Occipital lobe (tissue), 1 donor: ENCODE measurements at regions not wholly inside any gene's neighbourhood (a gene's known extent, or its start where the extent isn't known, plus 50 kb on each side); places are given as distances from the start of the nearest gene placed in this dataset.
"Not testable (repeated sequence)": the region's sequence is repeated elsewhere in the genome, so short reads cannot be mapped to it uniquely, and the experiment has no call there.

ENCODE experiments used
- DNase-seq: peaks from one replicate; lab custom pipeline; 2025; lab: John Stamatoyannopoulos, UW

DNA sequence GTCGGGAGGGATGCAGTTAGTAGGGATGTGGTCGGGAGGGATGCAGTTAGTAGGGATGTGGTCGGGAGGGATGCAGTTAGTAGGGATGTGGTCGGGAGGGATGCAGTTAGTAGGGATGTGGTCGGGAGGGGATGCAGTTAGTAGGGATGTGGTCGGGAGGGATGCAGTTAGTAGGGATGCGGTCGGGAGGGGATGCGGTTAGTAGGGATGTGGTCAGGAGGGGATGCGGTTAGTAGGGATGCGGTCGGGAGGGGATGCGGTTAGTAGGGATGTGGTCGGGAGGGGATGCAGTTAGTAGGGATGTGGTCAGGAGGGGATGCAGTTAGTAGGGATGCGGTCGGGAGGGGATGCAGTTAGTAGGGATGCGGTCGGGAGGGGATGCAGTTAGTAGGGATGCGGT, 96.2 kb downstream of the BDH1 start:
- DNase-seq, result not testable (repeated sequence)

DNA sequence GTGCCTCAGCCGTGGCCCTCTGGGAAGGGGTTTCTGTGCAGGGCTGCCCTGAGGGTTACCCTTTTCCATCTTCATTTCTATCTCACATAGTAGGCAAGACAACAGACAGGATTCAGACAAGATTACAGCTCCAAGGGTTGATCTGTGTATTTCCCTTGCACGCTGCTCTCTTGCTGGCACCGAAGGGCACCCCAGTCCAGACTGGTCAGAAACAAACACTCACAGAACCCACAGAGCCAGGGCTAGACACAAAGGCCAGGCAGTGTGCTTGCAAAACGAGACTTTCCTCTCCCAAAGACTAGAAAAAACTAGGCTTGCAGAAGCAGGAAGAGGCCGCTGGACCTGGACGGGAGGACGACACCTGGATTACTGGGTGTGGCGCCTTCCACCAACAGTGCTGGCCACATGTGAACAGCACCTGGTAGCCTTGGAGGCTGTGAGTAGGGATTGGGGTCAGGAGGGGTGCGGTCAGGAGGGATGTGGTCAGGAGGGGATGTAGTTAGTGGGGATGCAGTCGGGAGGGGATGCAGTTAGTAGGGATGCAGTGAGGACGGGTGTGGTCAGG, 96.8 kb downstream of the BDH1 start:
- no peak for DNase-seq

DNA sequence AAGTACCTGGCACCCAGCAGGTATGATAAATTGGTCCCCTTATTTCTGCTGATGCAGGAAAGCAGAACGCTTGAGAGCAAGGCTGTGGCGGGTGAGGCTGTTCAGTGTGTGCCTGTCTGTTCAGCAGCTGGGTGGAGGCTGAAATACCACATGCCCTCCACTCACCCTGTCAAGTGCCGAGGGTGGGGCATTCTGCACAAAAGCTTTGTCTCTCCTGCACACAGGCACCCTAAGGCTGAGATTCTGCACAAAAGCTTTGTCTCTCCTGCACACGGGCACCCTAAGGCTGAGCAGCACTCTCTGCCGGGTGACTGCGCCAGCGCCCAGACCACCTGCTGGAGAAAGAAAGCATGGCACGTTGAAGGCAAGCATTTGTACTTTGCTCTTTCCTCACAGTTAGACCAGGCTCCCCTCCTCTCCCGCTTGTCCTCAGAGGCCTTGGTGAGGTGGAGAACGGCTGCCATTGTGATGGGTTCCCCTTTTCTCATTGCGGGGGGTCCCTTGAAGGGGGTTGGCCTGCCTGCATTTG, 97.5 kb downstream of the BDH1 start:
- DNase-seq, result no peak

DNA sequence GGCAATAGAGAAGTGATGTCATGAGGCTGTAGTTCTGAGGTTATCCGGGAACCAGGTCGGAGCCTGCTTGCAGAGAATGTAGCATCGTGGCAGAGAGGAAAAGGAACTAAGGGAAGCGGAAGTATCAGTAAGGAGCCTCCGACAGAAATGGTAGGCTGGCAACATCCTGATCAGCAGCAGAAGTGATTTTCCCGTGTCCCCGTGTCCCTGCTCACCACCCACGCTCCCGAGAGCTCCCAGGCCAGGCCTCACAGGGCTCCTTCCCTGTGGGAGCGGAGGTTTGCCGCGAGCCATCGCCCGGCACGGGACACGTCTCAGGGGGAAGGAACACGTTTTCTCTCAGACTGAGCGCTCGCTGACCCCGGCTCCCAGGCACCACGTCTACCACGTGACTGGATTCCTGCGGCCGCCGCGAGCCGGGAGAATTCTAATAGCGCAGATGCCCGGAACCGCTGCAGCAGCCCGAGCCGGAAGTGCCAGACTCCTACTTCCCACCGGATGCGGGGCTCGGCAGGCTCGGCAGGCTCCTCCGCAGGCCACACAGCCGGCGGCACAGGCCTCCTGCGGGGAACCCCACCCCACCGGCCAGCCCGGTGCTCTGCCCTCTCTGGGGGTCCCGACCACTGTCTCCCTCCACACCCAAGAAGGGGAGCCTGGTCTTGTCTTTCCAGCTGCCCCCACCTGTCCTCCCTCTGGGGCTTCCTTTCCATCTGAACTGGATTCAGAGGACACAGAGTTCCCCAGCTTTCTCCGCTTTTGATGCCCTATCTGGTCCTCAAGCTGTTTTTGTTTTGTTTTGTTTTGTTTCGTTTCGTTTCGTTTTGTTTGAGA, 99.3 kb downstream of the BDH1 start:
- DNase-seq, result no peak

- DNase-seq, result not testable (repeated sequence)
Observed at GRCh38 chr3:197454841-197455240, 100.9 kb downstream of the BDH1 start.

- no peak for DNase-seq
Observed at GRCh38 chr3:197454014-197454413, 101.8 kb downstream of the BDH1 start.

DNA sequence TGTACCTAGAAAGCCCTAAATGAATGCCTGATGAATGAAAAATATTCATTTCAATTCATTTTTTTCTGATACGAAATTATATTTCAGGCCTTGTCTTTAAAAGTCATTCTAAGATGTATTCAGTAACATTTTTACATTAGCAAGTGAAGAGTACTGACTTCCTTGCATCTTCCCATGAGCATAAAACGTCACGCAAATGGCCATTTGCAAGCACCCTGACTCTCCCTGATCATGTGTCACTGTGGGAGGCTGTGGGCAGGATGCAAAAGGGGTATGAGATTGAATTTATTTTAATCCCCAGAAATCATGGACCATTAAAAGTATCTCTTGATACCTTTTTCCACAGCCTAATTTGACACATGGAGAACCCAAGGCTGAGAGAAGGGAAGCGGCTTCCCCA, 105.0 kb downstream of the BDH1 start:
- no peak for DNase-seq

GRCh38 chr3:197450308-197450707, 105.5 kb downstream of the BDH1 start:
- DNase-seq, result no peak

DNA sequence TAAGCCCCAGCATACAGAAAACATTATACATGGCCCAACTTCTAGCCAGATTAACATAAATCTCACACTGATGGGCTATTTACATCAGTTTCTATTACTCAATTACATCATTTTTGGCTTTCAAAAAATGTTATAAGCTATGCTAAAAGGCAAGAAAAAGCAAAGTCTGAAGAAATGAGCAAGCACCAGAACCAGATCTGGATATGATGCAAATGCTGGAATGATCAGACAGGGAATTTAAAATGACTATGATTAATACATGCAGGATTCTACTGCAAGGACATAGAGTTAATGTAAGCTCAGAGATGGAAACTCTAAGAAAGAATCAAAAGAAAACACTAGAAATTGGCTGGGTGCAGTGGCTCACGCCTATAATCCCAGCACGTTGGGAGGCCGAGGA, 106.6 kb downstream of the BDH1 start:
- DNase-seq, result not testable (repeated sequence)

- DNase-seq, result not testable (repeated sequence)
Observed at GRCh38 chr3:197447781-197448180, 108.0 kb downstream of the BDH1 start.

DNA sequence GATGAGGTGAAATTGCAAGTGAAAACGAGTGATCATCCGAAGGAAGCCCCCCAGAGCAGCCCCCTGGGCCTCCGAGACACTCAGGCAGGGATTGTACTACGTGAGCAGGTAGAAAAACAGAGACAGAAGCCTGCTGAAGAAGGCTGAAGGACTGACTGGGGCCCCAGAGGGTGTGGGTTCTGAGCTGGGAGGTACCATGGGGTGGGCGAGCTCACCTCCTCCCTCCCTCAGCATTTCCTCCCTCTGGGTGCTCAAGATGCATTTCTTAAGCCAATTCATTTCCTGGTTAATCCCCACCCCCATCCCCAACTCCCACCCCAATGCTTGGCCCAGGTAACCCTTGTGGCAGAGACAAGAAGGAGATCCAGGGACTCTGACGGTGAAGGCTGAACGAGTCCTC, 108.7 kb downstream of the BDH1 start:
- no peak for DNase-seq

DNA sequence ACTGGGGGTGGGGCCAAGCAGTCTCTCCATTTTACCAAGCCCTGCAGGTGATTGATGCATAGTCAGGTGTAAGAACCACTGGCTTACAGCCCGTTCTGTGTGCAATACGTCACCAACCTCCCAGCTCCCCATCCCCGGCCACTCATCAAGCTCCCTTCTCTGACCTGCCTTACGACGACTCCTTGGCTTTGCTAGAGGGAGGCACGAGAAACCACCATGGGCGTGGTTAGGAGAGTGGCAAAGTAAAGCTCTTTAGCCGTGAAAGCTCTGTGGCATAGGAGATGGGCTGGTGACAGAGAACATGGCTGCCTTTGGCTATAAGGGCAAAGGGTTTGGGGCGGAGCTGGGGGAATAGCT, 109.1 kb downstream of the BDH1 start:
- no peak for DNase-seq

GRCh38 chr3:197445896-197446699, 109.7 kb downstream of the BDH1 start:
- DNase-seq, result no peak

GRCh38 chr3:197444793-197445379, 110.9 kb downstream of the BDH1 start:
- no peak for DNase-seq

DNA sequence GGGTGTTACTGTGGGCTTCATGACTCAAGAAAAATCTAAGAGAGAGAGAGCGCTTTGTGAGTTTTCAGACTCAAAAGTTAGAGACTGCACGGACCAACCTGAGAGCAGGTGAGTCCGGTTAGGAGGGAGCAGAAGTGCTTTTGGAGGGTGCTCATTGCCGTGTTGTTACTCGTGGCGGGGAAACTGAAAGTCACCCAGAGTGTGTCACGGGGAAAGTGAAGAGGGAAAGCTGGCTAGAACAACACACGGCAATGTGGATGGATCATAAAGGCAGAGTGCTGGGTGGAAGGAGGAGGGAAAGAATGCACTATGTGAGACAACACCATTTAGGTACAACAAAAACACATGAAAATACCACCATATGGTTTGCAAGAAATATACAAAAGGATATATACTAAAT, 112.3 kb downstream of the BDH1 start:
- DNase-seq, result no peak

- DNase-seq, result no peak
Observed at GRCh38 chr3:197440717-197441303, 115.0 kb downstream of the BDH1 start.

DNA sequence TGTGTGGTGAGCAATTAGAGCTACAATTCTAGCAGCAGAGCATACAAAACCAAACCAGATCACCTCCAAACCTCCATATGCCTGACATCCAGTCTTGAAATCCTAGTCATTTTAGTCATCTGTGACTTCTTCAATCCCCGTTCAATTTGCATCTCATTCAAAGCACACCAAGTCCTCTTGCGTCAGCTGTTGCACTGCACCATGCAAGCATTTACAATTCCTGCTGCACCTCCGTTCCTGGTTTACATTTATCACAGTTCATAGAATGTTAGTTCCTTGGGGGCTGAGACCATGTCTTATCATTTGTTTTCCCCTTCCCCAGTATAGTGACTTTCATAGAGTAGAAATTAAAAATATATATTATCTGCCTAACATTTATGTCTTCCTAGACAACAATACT, 116.9 kb downstream of the BDH1 start:
- no peak for DNase-seq

GRCh38 chr3:197435426-197435825, 120.3 kb downstream of the BDH1 start:
- DNase-seq, result no peak

DNA sequence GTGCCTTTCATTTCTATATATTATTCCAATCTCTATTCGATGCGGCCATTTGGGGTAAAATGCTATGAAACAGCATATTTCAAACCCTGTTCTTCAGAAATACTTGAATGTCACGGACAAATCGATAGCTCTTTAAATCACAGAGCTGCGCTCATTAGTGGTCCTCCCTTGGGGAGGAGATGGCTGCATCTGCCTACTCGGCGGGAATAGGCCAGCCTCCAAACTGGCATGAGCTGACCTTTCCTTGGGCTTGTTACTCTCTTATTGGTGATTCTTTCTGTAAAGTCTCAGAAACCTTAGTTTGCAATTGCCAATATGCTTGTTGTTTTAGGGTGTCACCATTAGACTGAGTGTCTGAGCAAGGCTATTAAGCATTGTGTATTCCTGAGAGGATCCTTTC, 120.9 kb downstream of the BDH1 start:
- no peak for DNase-seq

DNA sequence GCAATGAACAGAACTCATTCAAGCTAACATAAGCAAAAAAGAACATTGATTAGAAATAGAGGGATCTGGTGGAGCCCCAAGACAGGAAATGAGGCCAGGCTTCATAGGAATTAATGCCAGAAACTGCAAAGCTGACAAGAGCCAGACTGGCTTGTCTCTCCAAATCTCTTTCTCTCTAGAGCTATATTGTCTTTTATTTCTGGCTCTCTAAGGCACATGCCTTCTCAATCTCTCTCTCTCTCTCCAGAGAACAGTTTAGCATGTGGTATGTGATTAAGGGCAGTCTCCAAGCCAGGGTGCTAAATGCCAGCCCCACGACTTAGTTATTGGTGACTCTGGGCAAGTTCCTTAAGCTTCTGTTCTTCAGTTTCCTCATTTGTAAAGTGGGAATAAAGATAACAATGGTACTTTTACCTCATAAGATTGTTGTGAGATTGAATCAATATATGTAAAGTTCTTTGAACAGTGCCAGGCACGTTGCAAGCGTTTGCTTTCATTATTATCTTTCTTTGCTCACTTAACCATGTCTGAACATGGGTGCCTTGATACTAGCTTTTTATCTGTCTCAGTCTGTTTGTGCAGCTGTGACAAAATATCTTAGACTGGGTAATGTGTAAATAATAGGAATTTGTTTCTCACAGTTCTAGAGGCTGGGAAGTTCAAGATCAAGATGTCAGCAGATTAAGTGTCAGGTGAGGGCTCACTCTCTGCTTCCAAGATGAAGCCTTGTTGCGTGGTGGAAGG, 123.2 kb downstream of the BDH1 start:
- DNase-seq, result no peak
